HTR-8/SVneo (cell line): ENCODE measurements at regions not wholly inside any gene's neighbourhood (a gene's known extent, or its start where the extent isn't known, plus 50 kb on each side); places are given as distances from the start of the nearest gene placed in this dataset.
A peak's percentile ranks its signal among the peaks of the same experiment; 100 is the strongest.

Source experiments
- DNase-seq: peaks from one replicate; pipeline ENCODE4 v3.0.0; 2011; ENCODE audit warnings: low spot score, mixed read lengths; ENCODE audit not compliant: insufficient read length
- FAIRE-seq: peaks from 2 replicates; lab custom pipeline; 2011; peaks lifted over from hg19 to GRCh38; lab: Jason Lieb, UNC

GRCh38 chr2:43114210-43114609, 112.2 kb downstream of the ZFP36L2 start:
- no peak for DNase-seq

GRCh38 chr2:43111788-43112554, 114.4 kb downstream of the ZFP36L2 start:
- no peak for FAIRE-seq
- DNase-seq: no peak

More at GRCh38 chr2:43114210-43114609, 112.2 kb downstream of the ZFP36L2 start:
- FAIRE-seq: peak; percentile 87

- FAIRE-seq: no peak
- DNase-seq: peak; percentile 82
These were observed 115.9 kb downstream of the ZFP36L2 start for GRCh38 chr2:43110442-43110871.

GRCh38 chr2:43109261-43109743, 117.1 kb downstream of the ZFP36L2 start:
- no peak for FAIRE-seq

GRCh38 chr2:43107679-43108078, 118.7 kb downstream of the ZFP36L2 start:
- DNase-seq: no peak
- no peak for FAIRE-seq

More at GRCh38 chr2:43109261-43109743, 117.1 kb downstream of the ZFP36L2 start:
- DNase-seq: no peak

- FAIRE-seq (no peak), DNase-seq (no peak)
These were observed 119.6 kb downstream of the ZFP36L2 start for GRCh38 chr2:43106559-43107527.

- no peak for DNase-seq
These were observed 120.5 kb downstream of the ZFP36L2 start for GRCh38 chr2:43105586-43106558.

GRCh38 chr2:43104763-43105162, 121.6 kb downstream of the ZFP36L2 start:
- FAIRE-seq (no peak), DNase-seq (no peak)

More at GRCh38 chr2:43105586-43106558, 120.5 kb downstream of the ZFP36L2 start:
- FAIRE-seq: peak; percentile 60

- no peak for FAIRE-seq
- DNase-seq: no peak
These were observed 122.3 kb downstream of the ZFP36L2 start for GRCh38 chr2:43104106-43104505.

- DNase-seq (no peak), FAIRE-seq (no peak)
These were observed 123.4 kb downstream of the ZFP36L2 start for GRCh38 chr2:43103093-43103404.

GRCh38 chr2:43102366-43103092, 123.9 kb downstream of the ZFP36L2 start:
- FAIRE-seq (peak; percentile 9), DNase-seq (no peak)

GRCh38 chr2:43101751-43102150, 124.7 kb downstream of the ZFP36L2 start:
- no peak for DNase-seq
- no peak for FAIRE-seq

- DNase-seq (no peak), FAIRE-seq (no peak)
These were observed 125.3 kb downstream of the ZFP36L2 start for GRCh38 chr2:43100883-43101662.

- FAIRE-seq: no peak
These were observed 126.0 kb downstream of the ZFP36L2 start for GRCh38 chr2:43100362-43100882.

GRCh38 chr2:43099797-43100196, 126.6 kb downstream of the ZFP36L2 start:
- no peak for DNase-seq
- FAIRE-seq: no peak

More at GRCh38 chr2:43100362-43100882, 126.0 kb downstream of the ZFP36L2 start:
- no peak for DNase-seq

GRCh38 chr2:43098539-43098938, 127.9 kb downstream of the ZFP36L2 start:
- DNase-seq: no peak
- FAIRE-seq: no peak

- no peak for DNase-seq
- FAIRE-seq: no peak
These were observed 128.6 kb downstream of the ZFP36L2 start for GRCh38 chr2:43097644-43098408.
